H1 (cell line): ENCODE measurements at regions not wholly inside any gene's neighbourhood (a gene's known extent, or its start where the extent isn't known, plus 50 kb on each side); places are given as distances from the start of the nearest gene placed in this dataset.

Experiments used
- CTCF ChIA-PET: fragments of 300-600 bp; sonication (Branson Sonifier 250); formaldehyde crosslinking; loops from one replicate; lab custom pipeline; 2021; ENCODE audit not compliant: partially characterized antibody; lab: Charles Lee
- POLR2A ChIA-PET: fragments of 300-600 bp; sonication (Branson Sonifier 250); formaldehyde crosslinking; loops from one replicate; lab custom pipeline; 2021; ENCODE audit warnings: inconsistent platforms; ENCODE audit not compliant: partially characterized antibody; lab: Charles Lee
- DNase-seq, 2 experiments: peaks; one replicate each; pipeline versions ENCODE4 v3.0.0 to v3.0.0-alpha.2; 2010 to 2022; ENCODE audit warnings: low spot score in 2 of 2, low read depth in 1 of 2, mixed read lengths in 1 of 2
- FAIRE-seq: peaks from 2 replicates; lab custom pipeline; 2011; peaks lifted over from hg19 to GRCh38; lab: Jason Lieb, UNC
- H2AFZ ChIP-seq: 2 replicates; pipeline ENCODE4 v1.8.1; 2012; ENCODE audit warnings: low read length, inconsistent platforms
- H2AK5ac ChIP-seq: 2 replicates; pipeline ENCODE4 v1.6.1; 2013; ENCODE audit warnings: low read depth, low read length
- H2BK120ac ChIP-seq: replicated peaks from 2 replicates; pipeline ENCODE3; 2013; ENCODE audit warnings: low read depth, low read length, inconsistent platforms
- H2BK12ac ChIP-seq: 2 replicates; pipeline ENCODE4 v1.6.1; 2013; ENCODE audit warnings: low read depth, low read length
- H2BK15ac ChIP-seq: 2 replicates; pipeline ENCODE4 v1.6.1; 2013; ENCODE audit warnings: low read length
- H2BK20ac ChIP-seq: 2 replicates; pipeline ENCODE4 v1.6.1; 2013; ENCODE audit warnings: low read length
- H2BK5ac ChIP-seq: 2 replicates; pipeline ENCODE4 v1.6.1; 2013; ENCODE audit warnings: low read depth, low read length
- H3K14ac ChIP-seq: 2 replicates; pipeline ENCODE4 v1.6.1; 2013; ENCODE audit warnings: inconsistent platforms; ENCODE audit not compliant: insufficient read length
- H3K18ac ChIP-seq: 2 replicates; pipeline ENCODE4 v1.6.1; 2013; ENCODE audit warnings: low read length; ENCODE audit errors: extremely low read depth
- H3K23ac ChIP-seq: 2 replicates; pipeline ENCODE4 v1.6.1; 2013; ENCODE audit warnings: inconsistent platforms; ENCODE audit not compliant: insufficient read length
- H3K23me2 ChIP-seq: 2 replicates; pipeline ENCODE4 v1.6.1; 2013; ENCODE audit warnings: low read depth, low read length
- H3K27ac ChIP-seq: 2 replicates; pipeline ENCODE4 v1.6.1; 2011; ENCODE audit warnings: low read depth, low read length, inconsistent platforms
- H3K27me3 ChIP-seq, 4 experiments: replicated peaks in 1 of 4; 1 replicate in 1 of 4; 2 replicates in 3 of 4; pipeline versions ENCODE4 v1.6.1 to v1.8.1; 2011 to 2013; ENCODE audit warnings: low read length in 3 of 4, mild to moderate bottlenecking in 3 of 4, inconsistent platforms in 2 of 4, mixed read lengths in 2 of 4, moderate library complexity in 1 of 4; ENCODE audit not compliant: control insufficient read depth in 3 of 4, insufficient read depth in 3 of 4; ENCODE audit errors: extremely low read depth in 1 of 4
- H3K36me3 ChIP-seq, 4 experiments: 2 replicates each; pipeline versions ENCODE4 v1.6.1 to v1.8.1; 2011 to 2013; ENCODE audit warnings: mild to moderate bottlenecking in 4 of 4, low read length in 3 of 4, moderate library complexity in 2 of 4, control low read depth in 1 of 4, inconsistent platforms in 1 of 4; ENCODE audit not compliant: insufficient read depth in 4 of 4, control insufficient read depth in 2 of 4
- H3K4ac ChIP-seq: replicated peaks from 2 replicates; pipeline ENCODE3; 2013; ENCODE audit warnings: low read length, low read depth, mixed read lengths, inconsistent platforms; ENCODE audit not compliant: insufficient read length
- H3K4me1 ChIP-seq, 4 experiments: replicated peaks in 1 of 4; 1 replicate in 1 of 4; 2 replicates in 3 of 4; pipeline versions ENCODE4 v1.6.1 to v1.8.1; 2011 to 2013; ENCODE audit warnings: low read length in 3 of 4, inconsistent platforms in 2 of 4, mixed read lengths in 1 of 4; ENCODE audit not compliant: insufficient read depth in 4 of 4, control insufficient read depth in 3 of 4
- H3K4me2 ChIP-seq, 2 experiments: 2 replicates each; pipeline versions ENCODE4 v1.6.1 to v1.8.1; 2011 to 2013; ENCODE audit warnings: low read depth in 2 of 2, low read length in 2 of 2, control low read depth in 1 of 2, inconsistent platforms in 1 of 2, mild to moderate bottlenecking in 1 of 2; ENCODE audit not compliant: insufficient read depth in 1 of 2
- H3K4me3 ChIP-seq, 4 experiments: fragments of 200-600, 300-600 bp in 1 of 4; sonication (generic), shearing (Covaris generic), sonication (Bioruptor Twin) in 1 of 4; 2 replicates each; pipeline versions ENCODE4 v1.5.1 to v1.8.1; 2011 to 2016; ENCODE audit warnings: low read length in 4 of 4, low read depth in 3 of 4, control low read depth in 2 of 4, inconsistent platforms in 2 of 4, mild to moderate bottlenecking in 2 of 4, mixed read lengths in 1 of 4, moderate library complexity in 1 of 4; ENCODE audit not compliant: insufficient read depth in 2 of 4; ENCODE audit errors: extremely low read depth in 1 of 4
- H3K56ac ChIP-seq: replicated peaks from 2 replicates; pipeline ENCODE3; 2013; ENCODE audit warnings: low read depth, mild to moderate bottlenecking, mixed read lengths, low read length, inconsistent platforms; ENCODE audit not compliant: insufficient read length
- H3K79me1 ChIP-seq: 2 replicates; pipeline ENCODE4 v1.6.1; 2013; ENCODE audit warnings: low read depth, low read length, control low read depth
- H3K79me2 ChIP-seq, 2 experiments: 2 replicates each; pipeline versions ENCODE4 v1.6.1 to v1.8.1; 2012 to 2013; ENCODE audit warnings: low read length in 2 of 2, mild to moderate bottlenecking in 2 of 2, inconsistent platforms in 1 of 2; ENCODE audit not compliant: insufficient read depth in 2 of 2, control insufficient read depth in 1 of 2
- H3K9ac ChIP-seq, 4 experiments: replicated peaks in 1 of 4; 1 replicate in 1 of 4; 2 replicates in 3 of 4; pipeline versions ENCODE4 v1.6.1 to v1.8.1; 2011 to 2013; ENCODE audit warnings: low read depth in 3 of 4, low read length in 3 of 4, control low read depth in 2 of 4, mild to moderate bottlenecking in 2 of 4, moderate library complexity in 2 of 4, inconsistent platforms in 1 of 4; ENCODE audit errors: extremely low read depth in 1 of 4
- H3K9me3 ChIP-seq, 2 experiments: 2 replicates each; pipeline versions ENCODE4 v1.6.1 to v1.8.1; 2012 to 2013; ENCODE audit warnings: mild to moderate bottlenecking in 2 of 2, moderate library complexity in 2 of 2, control low read depth in 1 of 2, inconsistent platforms in 1 of 2, low read depth in 1 of 2, low read length in 1 of 2, mixed read lengths in 1 of 2; ENCODE audit not compliant: insufficient read depth in 2 of 2
- H4K20me1 ChIP-seq, 2 experiments: replicated peaks in 1 of 2; 2 replicates each; pipeline versions ENCODE3 to v1.8.1; 2011 to 2013; ENCODE audit warnings: inconsistent platforms in 2 of 2, low read length in 2 of 2, mild to moderate bottlenecking in 1 of 2; ENCODE audit not compliant: insufficient read depth in 2 of 2, control insufficient read depth in 1 of 2
- H4K5ac ChIP-seq: 2 replicates; pipeline ENCODE4 v1.6.1; 2013; ENCODE audit warnings: low read length, low read depth, mixed read lengths, inconsistent platforms; ENCODE audit not compliant: insufficient read length
- H4K8ac ChIP-seq: 2 replicates; pipeline ENCODE4 v1.8.0; 2013; ENCODE audit warnings: mild to moderate bottlenecking, moderate library complexity, low read length, inconsistent platforms; ENCODE audit not compliant: insufficient read depth; ENCODE audit errors: extremely low read depth
- H4K91ac ChIP-seq: replicated peaks from 2 replicates; pipeline ENCODE3; 2013; ENCODE audit warnings: low read length, mixed read lengths, inconsistent platforms; ENCODE audit not compliant: insufficient read length
- BCL11A ChIP-seq, 2 experiments: IDR thresholded peaks; one replicate each; pipeline ENCODE4 v1.6.1; 2011; ENCODE audit warnings: low read depth in 2 of 2, low read length in 2 of 2, mild to moderate bottlenecking in 2 of 2
- FOSL1 ChIP-seq: IDR thresholded peaks from 2 replicates; pipeline ENCODE4 v1.6.1; 2011; ENCODE audit warnings: mild to moderate bottlenecking, low read depth, low read length, moderate library complexity; ENCODE audit not compliant: insufficient read depth
- GABPA ChIP-seq: IDR thresholded peaks from 2 replicates; pipeline ENCODE4 v1.6.1; 2011; ENCODE audit warnings: mild to moderate bottlenecking, low read length, moderate library complexity, borderline replicate concordance; ENCODE audit not compliant: insufficient read depth
- HDAC2 ChIP-seq, 2 experiments: fragments of 300-600 bp in 1 of 2; sonication (generic) in 1 of 2; IDR thresholded peaks; 2 replicates each; pipeline ENCODE4 v1.6.1; 2011 to 2012; ENCODE audit warnings: low read depth in 2 of 2, low read length in 2 of 2, mild to moderate bottlenecking in 2 of 2, moderate library complexity in 2 of 2, borderline replicate concordance in 1 of 2, inconsistent platforms in 1 of 2
- MAFK ChIP-seq: IDR thresholded peaks from 2 replicates; pipeline ENCODE4 v1.6.1; 2012; ENCODE audit warnings: low read depth, mild to moderate bottlenecking, improper control_type of control experiment, low read length
- POLR2AphosphoS5 ChIP-seq: IDR thresholded peaks from 2 replicates; pipeline ENCODE4 v1.6.1; 2011; ENCODE audit warnings: low read depth, low read length
- SIX5 ChIP-seq: IDR thresholded peaks from 2 replicates; pipeline ENCODE4 v1.6.1; 2011; ENCODE audit warnings: mild to moderate bottlenecking, low read depth, low read length
- SP2 ChIP-seq: IDR thresholded peaks from 2 replicates; pipeline ENCODE4 v1.6.1; 2012; ENCODE audit warnings: mild to moderate bottlenecking, low read length, inconsistent platforms
- WGBS, 2 experiments: shearing (Covaris generic) in 1 of 2; methylation state at CpG; one replicate each; pipeline versions ENCODE4 v1.1.6 to v1.1.7; 2013 to 2015; ENCODE audit warnings: low lambda C conversion rate in 2 of 2, mixed read lengths in 2 of 2, inconsistent platforms in 1 of 2, low coverage in 1 of 2, missing lambda C conversion rate in 1 of 2; ENCODE audit not compliant: insufficient replicate concordance in 2 of 2, insufficient coverage in 1 of 2, insufficient read length in 1 of 2; ENCODE audit errors: extremely low coverage in 1 of 2, missing lambda C conversion rate in 1 of 2; 5-methylcytosine and 5-hydroxymethylcytosine counted together

DNA sequence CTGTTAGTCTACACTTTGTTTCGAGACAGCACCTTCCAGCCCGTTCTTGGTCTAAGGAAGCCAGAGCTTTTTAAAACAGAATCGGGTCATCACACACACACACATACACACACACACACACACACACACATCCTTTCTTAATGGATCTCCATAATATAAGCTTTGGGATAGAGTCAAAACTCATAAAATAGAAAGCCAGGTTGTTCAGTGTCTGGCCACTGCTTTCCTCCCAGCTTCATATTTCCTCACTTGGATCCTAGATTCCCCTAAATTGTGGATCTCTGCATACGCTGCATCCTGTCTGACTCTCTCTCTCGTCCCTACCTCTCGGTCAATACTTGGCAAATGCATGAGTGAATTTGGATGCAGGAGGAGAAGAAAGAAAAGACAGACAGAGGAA, 120.5 kb upstream of the SLC14A2 start:
- POLR2A ChIA-PET = no interaction called here
- Histone ChIP-seq H4K8ac (no peak overlapping the region), H3K23me2 (no peaks in the 10 kb centered on the region; the same call in 1 of the 2 replicates), H3K27ac (no peak overlapping the region), H3K27me3 (no peaks in the 10 kb centered on the region), H3K4ac (no peak overlapping the region), H4K5ac (no peak overlapping the region), H2BK5ac (no peak overlapping the region), H3K79me1 (no peaks in the 10 kb centered on the region), H2BK120ac (no peak overlapping the region), H3K23ac (no peak overlapping the region), H3K18ac (no peak overlapping the region), H2AK5ac (no peak overlapping the region), H2BK15ac (no peak overlapping the region), H2BK12ac (no peak overlapping the region), H4K20me1 (no peaks in the 10 kb centered on the region), H3K14ac (no peak overlapping the region), H3K9ac (no peak overlapping the region), H3K36me3 (no peaks in the 10 kb centered on the region), H4K91ac (no peak overlapping the region), H3K9me3 (no peaks in the 10 kb centered on the region), H3K4me1 (no peaks in the 10 kb centered on the region), H3K4me2 (no peak overlapping the region), H2BK20ac (no peak overlapping the region), H3K79me2 (no peaks in the 10 kb centered on the region), H3K56ac (no peak overlapping the region), H3K4me3 (no peak overlapping the region), H2AFZ (no peak overlapping the region)
- FAIRE-seq (no peak), DNase-seq (no peak)
- CTCF ChIA-PET = interaction anchor here (1.1 kb wide), 1 partner anchor 21 kb away, joined by 3 read pairs; no protein-coding TSS in a partner anchor
- 83% methylated on average over 6 of the region's 6 CpGs; no CpG with 5 or more reads in 1 of the 2 experiments for WGBS, 2 experiments
- TF ChIP-seq FOSL1 (no peak), BCL11A (IDR thresholded peaks at IDR 0.05; ENCODE audit: low read depth in 2 of 2, low read length in 2 of 2) (no peak), GABPA (no peak), SIX5 (no peak), POLR2AphosphoS5 (no peak), SP2 (no peak), HDAC2 (IDR thresholded peaks at IDR 0.05; ENCODE audit: borderline replicate concordance in 1 of 2, low read depth in 2 of 2, low read length in 2 of 2) (no peak), MAFK (no peak)
